ES-I3 (cell line): ENCODE measurements at regions not wholly inside any gene's neighbourhood (a gene's known extent, or its start where the extent isn't known, plus 50 kb on each side); places are given as distances from the start of the nearest gene placed in this dataset.

Experiments
- H3K36me3 ChIP-seq: 2 replicates; pipeline ENCODE4 v1.6.1; 2013; ENCODE audit warnings: mild to moderate bottlenecking, low read length, control low read depth, moderate library complexity; ENCODE audit not compliant: insufficient read depth
- H3K4me1 ChIP-seq: 2 replicates; pipeline ENCODE4 v1.6.1; 2013; ENCODE audit warnings: mild to moderate bottlenecking, control low read depth, low read length; ENCODE audit not compliant: insufficient read depth
- H3K9ac ChIP-seq: 2 replicates; pipeline ENCODE4 v1.6.1; 2013; ENCODE audit warnings: low read depth, mild to moderate bottlenecking, low read length, moderate library complexity
- H3K9me3 ChIP-seq: 2 replicates; pipeline ENCODE4 v1.6.1; 2013; ENCODE audit warnings: mild to moderate bottlenecking, low read length, moderate library complexity; ENCODE audit not compliant: control insufficient read depth, insufficient read depth

GRCh38 chr11:120040151-120040840 lies 97.6 kb downstream of the TRIM29 start:
- Histone ChIP-seq H3K9ac (no peak overlapping the region), H3K4me1 (no peaks in the 10 kb centered on the region), H3K36me3 (no peaks in the 10 kb centered on the region), H3K9me3 (no peaks in the 10 kb centered on the region; the same call in none of the 2 replicates)

- Histone ChIP-seq H3K4me1 (no peaks in the 10 kb centered on the region), H3K9me3 (no peaks in the 10 kb centered on the region; the same call in none of the 2 replicates), H3K36me3 (no peaks in the 10 kb centered on the region), H3K9ac (no peak overlapping the region)
Observed at GRCh38 chr11:120039039-120039438, 98.9 kb downstream of the TRIM29 start.

- Histone ChIP-seq H3K9ac (no peak overlapping the region), H3K36me3 (no peaks in the 10 kb centered on the region), H3K4me1 (no peaks in the 10 kb centered on the region), H3K9me3 (no peaks in the 10 kb centered on the region; the same call in none of the 2 replicates)
Observed at GRCh38 chr11:120037111-120037510, 100.8 kb downstream of the TRIM29 start.

- Histone ChIP-seq H3K4me1 (no peaks in the 10 kb centered on the region), H3K9ac (no peak overlapping the region), H3K9me3 (no peaks in the 10 kb centered on the region; the same call in none of the 2 replicates), H3K36me3 (no peaks in the 10 kb centered on the region)
Observed at GRCh38 chr11:120035756-120036155, 102.2 kb downstream of the TRIM29 start.

GRCh38 chr11:120034881-120035630 lies 102.9 kb downstream of the TRIM29 start:
- no peaks in the 10 kb centered on the region for H3K4me1 ChIP-seq
- no peak overlapping the region for H3K9ac ChIP-seq
- H3K9me3 ChIP-seq, result no peaks in the 10 kb centered on the region; the same call in none of the 2 replicates
- H3K36me3 ChIP-seq, result no peaks in the 10 kb centered on the region

- H3K4me1 ChIP-seq, result no peaks in the 10 kb centered on the region
- no peaks in the 10 kb centered on the region for H3K36me3 ChIP-seq
- H3K9ac ChIP-seq, result no peak overlapping the region
- H3K9me3 ChIP-seq, result no peaks in the 10 kb centered on the region; the same call in none of the 2 replicates
Observed at GRCh38 chr11:120034176-120034875, 103.6 kb downstream of the TRIM29 start.

GRCh38 chr11:120032766-120033390 lies 105.0 kb downstream of the TRIM29 start:
- Histone ChIP-seq H3K9ac (no peak overlapping the region), H3K4me1 (no peaks in the 10 kb centered on the region), H3K9me3 (no peaks in the 10 kb centered on the region; the same call in none of the 2 replicates), H3K36me3 (no peaks in the 10 kb centered on the region)

- Histone ChIP-seq H3K9ac (no peak overlapping the region), H3K4me1 (no peaks in the 10 kb centered on the region), H3K36me3 (no peaks in the 10 kb centered on the region), H3K9me3 (no peaks in the 10 kb centered on the region; the same call in none of the 2 replicates)
Observed at GRCh38 chr11:120031612-120032600, 106.0 kb downstream of the TRIM29 start.

- no peak overlapping the region for H3K9ac ChIP-seq
- H3K36me3 ChIP-seq, result no peaks in the 10 kb centered on the region
- no peaks in the 10 kb centered on the region for H3K4me1 ChIP-seq
- H3K9me3 ChIP-seq, result no peaks in the 10 kb centered on the region; the same call in 1 of the 2 replicates
Observed at GRCh38 chr11:120031156-120031555, 106.8 kb downstream of the TRIM29 start.

GRCh38 chr11:120030411-120030810 lies 107.5 kb downstream of the TRIM29 start:
- no peaks in the 10 kb centered on the region; the same call in 1 of the 2 replicates for H3K9me3 ChIP-seq
- H3K9ac ChIP-seq, result no peak overlapping the region
- H3K36me3 ChIP-seq, result no peaks in the 10 kb centered on the region
- H3K4me1 ChIP-seq, result peaks cover under 1% of the 10 kb centered on the region; the same call in 1 of the 2 replicates

- Histone ChIP-seq H3K36me3 (no peaks in the 10 kb centered on the region), H3K9me3 (no peaks in the 10 kb centered on the region), H3K4me1 (peaks cover 10% of the 10 kb centered on the region), H3K9ac (no peak overlapping the region)
Observed at GRCh38 chr11:120029321-120029720, 108.6 kb downstream of the TRIM29 start.

- Histone ChIP-seq H3K9ac (no peak overlapping the region), H3K36me3 (no peaks in the 10 kb centered on the region), H3K4me1 (peaks cover 14% of the 10 kb centered on the region), H3K9me3 (no peaks in the 10 kb centered on the region)
Observed at GRCh38 chr11:120028897-120029258, 109.0 kb downstream of the TRIM29 start.

GRCh38 chr11:120028181-120028896 lies 109.6 kb downstream of the TRIM29 start:
- Histone ChIP-seq H3K36me3 (no peaks in the 10 kb centered on the region), H3K4me1 (peaks cover 20% of the 10 kb centered on the region), H3K9me3 (no peaks in the 10 kb centered on the region), H3K9ac (no peak overlapping the region)
